Sigmoid colon (tissue), 3 donors: ENCODE measurements at regions not wholly inside any gene's neighbourhood (a gene's known extent, or its start where the extent isn't known, plus 50 kb on each side); places are given as distances from the start of the nearest gene placed in this dataset.
"Not testable (repeated sequence)": the region's sequence is repeated elsewhere in the genome, so short reads cannot be mapped to it uniquely, and the experiment has no call there.

Experiments
- CTCF ChIP-seq, 4 experiments: fragments of 450-650 bp in 3 of 4; fragments of 200-600 bp in 1 of 4; IDR thresholded peaks; one replicate each; pipeline ENCODE4 v1.5.1; 2016 to 2019; ENCODE audit warnings: antibody characterized with exemption in 4 of 4, mild to moderate bottlenecking in 3 of 4, moderate library complexity in 2 of 4
- POLR2A ChIP-seq, 2 donors: fragments of 450-650 bp; IDR thresholded peaks; one replicate each; pipeline ENCODE4 v1.6.1; 2016; ENCODE audit warnings: antibody characterized with exemption in 2 of 2, mild to moderate bottlenecking in 2 of 2, moderate library complexity in 2 of 2

- not testable (repeated sequence) for TF ChIP-seq POLR2A, CTCF (IDR thresholded peaks at IDR 0.05)
Measured at GRCh38 chr17:78293151-78293550, 61.7 kb downstream of the TMEM235 start.
